ENCODE measurements at regions not wholly inside any gene's neighbourhood (a gene's known extent, or its start where the extent isn't known, plus 50 kb on each side); places are given as distances from the start of the nearest gene placed in this dataset.

DNA sequence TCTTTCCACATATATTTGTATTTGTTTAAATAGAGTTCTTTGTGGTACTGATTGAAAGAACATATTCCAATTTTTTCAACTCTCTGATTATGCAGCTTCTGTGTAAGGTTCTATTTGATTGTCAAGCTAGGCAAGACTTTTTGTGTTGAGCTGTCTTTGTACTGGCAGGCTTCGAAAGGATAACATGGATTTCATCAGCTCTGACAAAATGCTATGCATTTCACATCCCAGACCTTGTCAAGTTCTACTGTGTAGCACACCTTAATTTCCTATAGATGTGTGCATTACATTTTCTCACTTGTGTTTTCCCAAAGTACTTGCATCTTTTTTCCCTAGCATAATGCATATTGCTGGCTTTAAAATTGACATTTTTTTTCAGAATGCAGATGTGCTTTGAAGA, 555.0 kb upstream of the GYPC start:
- no peak for DNase-seq
- Histone ChIP-seq H3K36me3 (replicated peaks in 1 of 2; ENCODE audit: control insufficient read depth in 1 of 2, insufficient read depth in 2 of 2, low read length in 2 of 2) (no peaks in the 10 kb centered on the region), H3K4me1 (ENCODE audit: control insufficient read depth in 1 of 2, insufficient read depth in 2 of 2, low read length in 2 of 2) (no peaks in the 10 kb centered on the region), H3K4me2 (replicated peaks; ENCODE audit: extremely low read depth, low read length, poor library complexity, severe bottlenecking) (no peak overlapping the region), H2AFZ (ENCODE audit: insufficient read depth, low read depth, low read length, poor library complexity, severe bottlenecking) (no peak overlapping the region), H3K9ac (ENCODE audit: insufficient read depth, low read length, poor library complexity, severe bottlenecking) (no peak overlapping the region), H4K20me1 (ENCODE audit: insufficient read depth, low read length) (no peaks in the 10 kb centered on the region), H3K27ac (ENCODE audit: low read depth in 1 of 2, low read length in 2 of 2) (no peak overlapping the region), H3K9me3 (replicated peaks in 1 of 2; ENCODE audit: control insufficient read depth in 1 of 2, insufficient read depth in 1 of 2, low read length in 2 of 2) (peaks cover 0 to 4% of the 10 kb centered on the region in 2 donors), H3K27me3 (ENCODE audit: control insufficient read depth in 2 of 2, insufficient read depth in 2 of 2, low read length in 2 of 2) (no peaks in the 10 kb centered on the region), H3K4me3 (replicated peaks in 1 of 3; ENCODE audit: low read depth in 2 of 3, low read length in 3 of 3) (no peak overlapping the region), H3K79me2 (ENCODE audit: insufficient read depth, low read length) (no peaks in the 10 kb centered on the region)
- WGBS (ENCODE audit: insufficient coverage) = no CpG with 5 or more reads among the region's 1 CpG
- no peaks in the 10 kb centered on the region for H3K36me3 Mint-ChIP-seq
- no peak overlapping the region for H3K27ac Mint-ChIP-seq
- H3K9me3 Mint-ChIP-seq = peaks cover 0 to 7% (median 2%) of the 10 kb centered on the region in 7 donors
- H3K27me3 Mint-ChIP-seq (ENCODE audit: low read depth in 3 of 3) = no peaks in the 10 kb centered on the region
- TF ChIP-seq CTCF (IDR thresholded peaks at IDR 0.05) = no peak
- intact Hi-C loops (cut with micrococcal nuclease) = no loop called here
- no peak overlapping the region for H3K4me3 Mint-ChIP-seq
- no peaks in the 10 kb centered on the region for H3K4me1 Mint-ChIP-seq

DNA sequence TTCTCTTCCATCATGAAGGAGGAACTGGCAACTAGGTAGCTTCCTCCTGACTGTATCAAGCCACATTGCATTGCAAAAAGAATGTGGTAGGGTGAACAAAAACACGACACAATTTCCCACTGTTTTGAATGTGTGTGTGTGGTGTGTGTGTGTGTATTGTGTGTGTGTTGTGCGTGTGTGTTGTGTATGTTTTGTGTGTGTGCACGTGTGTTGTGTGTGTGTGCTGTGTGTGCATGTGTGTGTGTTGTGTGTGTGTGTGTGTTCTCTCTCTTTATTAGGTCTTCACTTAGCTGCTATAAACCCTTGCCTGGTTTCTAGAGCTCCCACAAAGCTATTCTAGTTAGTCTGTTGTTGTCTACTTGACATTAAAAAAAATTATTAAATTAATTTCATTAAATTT, 550.0 kb upstream of the GYPC start:
- Mint-ChIP-seq H3K9me3 (peaks cover 0 to 5% (median 0%) of the 10 kb centered on the region in 7 donors), H3K36me3 (no peaks in the 10 kb centered on the region), H3K27me3 (ENCODE audit: low read depth in 3 of 3) (no peaks in the 10 kb centered on the region), H3K27ac (no peak overlapping the region), H3K4me3 (no peak overlapping the region), H3K4me1 (no peaks in the 10 kb centered on the region)
- Histone ChIP-seq H3K27ac (ENCODE audit: low read depth in 1 of 2, low read length in 2 of 2) (no peak overlapping the region), H3K79me2 (ENCODE audit: insufficient read depth, low read length) (no peaks in the 10 kb centered on the region), H3K4me2 (replicated peaks; ENCODE audit: extremely low read depth, low read length, poor library complexity, severe bottlenecking) (no peak overlapping the region), H3K4me3 (replicated peaks in 1 of 3; ENCODE audit: low read depth in 2 of 3, low read length in 3 of 3) (no peak overlapping the region), H3K9ac (ENCODE audit: insufficient read depth, low read length, poor library complexity, severe bottlenecking) (no peak overlapping the region), H3K4me1 (ENCODE audit: control insufficient read depth in 1 of 2, insufficient read depth in 2 of 2, low read length in 2 of 2) (no peaks in the 10 kb centered on the region), H3K9me3 (replicated peaks in 1 of 2; ENCODE audit: control insufficient read depth in 1 of 2, insufficient read depth in 1 of 2, low read length in 2 of 2) (peaks cover 0 to 4% of the 10 kb centered on the region in 2 donors), H4K20me1 (ENCODE audit: insufficient read depth, low read length) (no peaks in the 10 kb centered on the region), H3K27me3 (ENCODE audit: control insufficient read depth in 2 of 2, insufficient read depth in 2 of 2, low read length in 2 of 2) (no peaks in the 10 kb centered on the region), H3K36me3 (replicated peaks in 1 of 2; ENCODE audit: control insufficient read depth in 1 of 2, insufficient read depth in 2 of 2, low read length in 2 of 2) (no peaks in the 10 kb centered on the region), H2AFZ (ENCODE audit: insufficient read depth, low read depth, low read length, poor library complexity, severe bottlenecking) (no peak overlapping the region)
- 63% methylated on average over 1 of the region's 3 CpGs for WGBS (ENCODE audit: insufficient coverage)
- no peak for DNase-seq
- TF ChIP-seq CTCF (IDR thresholded peaks at IDR 0.05) = no peak
- intact Hi-C loops (cut with micrococcal nuclease) = no loop called here
